ENCODE measurements at regions not wholly inside any gene's neighbourhood (a gene's known extent, or its start where the extent isn't known, plus 50 kb on each side); places are given as distances from the start of the nearest gene placed in this dataset.

- no peak for DNase-seq
- Mint-ChIP-seq H3K36me3 (ENCODE audit: low read depth) (no peaks in the 10 kb centered on the region), H3K9me3 (peaks cover 34% of the 10 kb centered on the region), H3K27ac (no peak overlapping the region), H3K4me3 (no peak overlapping the region), H3K4me1 (ENCODE audit: low read depth) (no peaks in the 10 kb centered on the region), H3K27me3 (ENCODE audit: insufficient read depth) (no peaks in the 10 kb centered on the region)
- TF ChIP-seq CTCF (IDR thresholded peaks at IDR 0.05), result no peak
These were observed 340.9 kb upstream of the THRB start for GRCh38 chr3:24835510-24835909.

GRCh38 chr3:24837601-24838000 is 343.0 kb upstream of the THRB start:
- H3K36me3 Mint-ChIP-seq (ENCODE audit: low read depth), result no peaks in the 10 kb centered on the region
- no peaks in the 10 kb centered on the region for H3K4me1 Mint-ChIP-seq (ENCODE audit: low read depth)
- no peak for TF ChIP-seq CTCF (IDR thresholded peaks at IDR 0.05)
- H3K4me3 Mint-ChIP-seq, result no peak overlapping the region
- no peak overlapping the region for H3K27ac Mint-ChIP-seq
- H3K27me3 Mint-ChIP-seq (ENCODE audit: insufficient read depth), result no peaks in the 10 kb centered on the region
- H3K9me3 Mint-ChIP-seq, result peaks cover 47% of the 10 kb centered on the region
- no peak for DNase-seq

DNA sequence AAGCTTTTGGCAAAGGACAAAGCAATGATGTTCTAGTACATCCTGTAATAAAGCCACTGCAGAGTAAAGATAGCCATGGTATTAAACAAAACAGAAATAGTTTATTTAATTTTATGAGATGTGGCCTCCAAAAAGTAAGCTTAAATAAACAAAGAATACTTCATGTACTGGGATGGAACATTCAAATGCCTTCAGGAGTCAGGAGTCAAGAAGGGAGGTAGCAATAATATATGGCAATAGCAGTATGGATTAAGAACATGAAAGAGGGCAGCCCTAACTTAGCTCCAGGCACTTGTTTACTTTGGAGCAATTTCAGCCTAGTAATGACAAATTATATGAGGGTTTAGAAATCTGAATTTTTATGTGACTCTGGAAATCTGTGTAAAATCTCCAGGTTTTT is 343.9 kb upstream of the THRB start:
- DNase-seq, result no peak
- H3K36me3 Mint-ChIP-seq (ENCODE audit: low read depth), result no peaks in the 10 kb centered on the region
- H3K27ac Mint-ChIP-seq, result no peak overlapping the region
- H3K9me3 Mint-ChIP-seq, result peaks cover 52% of the 10 kb centered on the region
- H3K4me3 Mint-ChIP-seq, result no peak overlapping the region
- TF ChIP-seq CTCF (IDR thresholded peaks at IDR 0.05), result no peak
- H3K4me1 Mint-ChIP-seq (ENCODE audit: low read depth), result no peaks in the 10 kb centered on the region
- H3K27me3 Mint-ChIP-seq (ENCODE audit: insufficient read depth), result no peaks in the 10 kb centered on the region

GRCh38 chr3:24843955-24844354 is 349.3 kb upstream of the THRB start:
- DNase-seq, result no peak
- Mint-ChIP-seq H3K4me1 (ENCODE audit: low read depth) (no peaks in the 10 kb centered on the region), H3K4me3 (no peak overlapping the region), H3K9me3 (peaks cover 49% of the 10 kb centered on the region), H3K27ac (no peak overlapping the region), H3K36me3 (ENCODE audit: low read depth) (no peaks in the 10 kb centered on the region), H3K27me3 (ENCODE audit: insufficient read depth) (no peaks in the 10 kb centered on the region)
- no peak for TF ChIP-seq CTCF (IDR thresholded peaks at IDR 0.05)

DNA sequence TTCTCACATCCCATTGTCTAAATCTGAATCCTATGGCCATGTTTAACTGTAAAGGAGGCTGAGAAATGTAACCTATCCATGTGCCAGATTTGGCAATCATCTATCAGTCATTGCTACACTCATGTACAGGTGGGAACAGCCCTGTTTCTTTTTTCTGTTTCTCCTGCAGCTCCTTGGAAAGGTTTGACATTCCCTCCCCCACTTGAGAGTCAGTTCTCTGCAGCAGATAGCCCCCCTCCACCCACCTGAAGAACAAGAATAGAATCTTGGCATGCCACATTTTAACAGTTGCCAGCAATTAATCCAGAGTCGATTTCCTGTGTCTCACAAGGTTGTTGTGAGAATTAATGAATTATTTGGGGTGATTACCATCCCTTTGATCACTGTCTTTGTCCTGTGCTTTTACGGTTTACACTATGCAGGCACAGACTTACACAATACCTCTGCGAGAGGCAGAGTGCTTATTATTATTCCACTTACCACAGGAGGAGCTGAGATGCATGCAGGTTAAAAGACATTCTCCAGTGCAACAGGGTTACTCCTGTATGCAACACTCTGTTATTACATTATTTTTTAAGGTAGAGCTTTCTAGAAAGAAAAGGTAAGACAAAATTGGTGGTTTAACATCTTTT is 351.0 kb upstream of the THRB start:
- Mint-ChIP-seq H3K9me3 (peaks cover 49% of the 10 kb centered on the region), H3K4me1 (ENCODE audit: low read depth) (no peaks in the 10 kb centered on the region), H3K36me3 (ENCODE audit: low read depth) (no peaks in the 10 kb centered on the region), H3K4me3 (no peak overlapping the region), H3K27ac (no peak overlapping the region), H3K27me3 (ENCODE audit: insufficient read depth) (no peaks in the 10 kb centered on the region)
- no peak for TF ChIP-seq CTCF (IDR thresholded peaks at IDR 0.05)
- no peak for DNase-seq

Data from HFFc6 (cell line).